K562 (cell line): ENCODE measurements at regions not wholly inside any gene's neighbourhood (a gene's known extent, or its start where the extent isn't known, plus 50 kb on each side); places are given as distances from the start of the nearest gene placed in this dataset.
A peak's percentile ranks its signal among the peaks of the same experiment; 100 is the strongest.

Source experiments
- CHD7 ChIP-seq: fragments of 200-600 bp; sonication (generic); IDR thresholded peaks from one replicate; pipeline ENCODE4 v1.6.1; 2012; ENCODE audit warnings: mild to moderate bottlenecking, low read depth, low read length, inconsistent platforms
- E2F3 ChIP-seq: fragments of 250-450 bp; sonication (Bioruptor Pico); IDR thresholded peaks from 2 replicates; pipeline ENCODE4 v1.4.0; 2020; ENCODE audit warnings: mild to moderate bottlenecking
- FOXK2 ChIP-seq, 2 experiments: fragments of 450-650 bp; IDR thresholded peaks in 1 of 2; conservative IDR thresholded peaks in 1 of 2; 2 replicates each; pipeline ENCODE4 v1.6.1; 2016; ENCODE audit warnings: low read depth in 2 of 2, mild to moderate bottlenecking in 1 of 2
- KDM5B ChIP-seq: fragments of 200-600 bp; sonication (generic); IDR thresholded peaks from 2 replicates; pipeline ENCODE4 v1.6.1; 2012; ENCODE audit warnings: low read depth, mild to moderate bottlenecking, moderate library complexity, low read length, control low read depth, inconsistent platforms; ENCODE audit not compliant: insufficient replicate concordance
- NFIC ChIP-seq: fragments of 450-650 bp; IDR thresholded peaks from 2 replicates; pipeline ENCODE4 v1.6.1; 2017; ENCODE audit warnings: mild to moderate bottlenecking, inconsistent platforms
- NONO ChIP-seq, 2 experiments: fragments of 200-400 bp in 1 of 2; fragments of 450-650 bp in 1 of 2; formaldehyde crosslinking in 1 of 2; IDR thresholded peaks; 2 replicates each; pipeline ENCODE4 v1.6.1; 2017; ENCODE audit warnings: low read depth in 2 of 2, mild to moderate bottlenecking in 2 of 2, moderate library complexity in 2 of 2, low read length in 1 of 2
- NRF1 ChIP-seq, 2 experiments: fragments of 450-650 bp; IDR thresholded peaks in 1 of 2; conservative IDR thresholded peaks in 1 of 2; 2 replicates each; pipeline ENCODE4 v1.6.1; 2014; ENCODE audit warnings: mild to moderate bottlenecking in 2 of 2
- OTX1 ChIP-seq: fragments of 450-650 bp; formaldehyde crosslinking; IDR thresholded peaks from 2 replicates; pipeline ENCODE4 v1.4.0; 2022; ENCODE audit warnings: mild to moderate bottlenecking
- RBM17 ChIP-seq: fragments of 200-400 bp; formaldehyde crosslinking; IDR thresholded peaks from 2 replicates; pipeline ENCODE4 v1.6.1; 2017; ENCODE audit warnings: low read depth, mild to moderate bottlenecking, low read length, borderline replicate concordance
- SP1 ChIP-seq: sonication (generic); formaldehyde crosslinking; IDR thresholded peaks from 2 replicates; pipeline ENCODE4 v1.8.1; 2022; ENCODE audit warnings: mild to moderate bottlenecking, missing genetic modification reagents
- SRSF9 ChIP-seq: fragments of 200-400 bp; formaldehyde crosslinking; IDR thresholded peaks from 2 replicates; pipeline ENCODE4 v1.6.1; 2017; ENCODE audit warnings: low read depth, low read length, borderline replicate concordance
- TFAP4 ChIP-seq: sonication (generic); formaldehyde crosslinking; IDR thresholded peaks from 2 replicates; pipeline ENCODE4 v1.8.0; 2022; ENCODE audit warnings: missing genetic modification reagents, mild to moderate bottlenecking, moderate library complexity, borderline replicate concordance
- ZBED1 ChIP-seq: IDR thresholded peaks from 2 replicates; pipeline ENCODE4 v1.6.1; 2014
- ZFP36 ChIP-seq: fragments of 150-350 bp; IDR thresholded peaks from 2 replicates; pipeline ENCODE4 v1.6.1; 2018; ENCODE audit warnings: low read length, low read depth; ENCODE audit not compliant: partially characterized antibody
- ZNF23 ChIP-seq: fragments of 250-450 bp; sonication (Bioruptor Pico); IDR thresholded peaks from 2 replicates; pipeline ENCODE4 v1.4.0; 2020; ENCODE audit warnings: mild to moderate bottlenecking
- ZNF436 ChIP-seq: fragments of 250-450, 450-650 bp; sonication (Bioruptor Pico); formaldehyde crosslinking; IDR thresholded peaks from 2 replicates; pipeline ENCODE4 v1.7.0; 2020; ENCODE audit warnings: mild to moderate bottlenecking

- no peak for TF ChIP-seq NRF1 (conservative IDR thresholded peaks at IDR 0.05 in 1 of 2, IDR thresholded peaks at IDR 0.05 in 1 of 2)
- no peak for TF ChIP-seq FOXK2 (conservative IDR thresholded peaks at IDR 0.05 in 1 of 2, IDR thresholded peaks at IDR 0.05 in 1 of 2; ENCODE audit: low read depth in 2 of 2)
- no peak for TF ChIP-seq ZFP36
- TF ChIP-seq ZNF23 (CRISPR knock-in tag), result no peak
- no peak; the same call in 1 of the 2 replicates for TF ChIP-seq NFIC
- TF ChIP-seq RBM17, result no peak
- peak; percentile 5 for TF ChIP-seq KDM5B
- TF ChIP-seq CHD7, result no peak
- no peak for TF ChIP-seq ZNF436 (CRISPR knock-in tag)
- TF ChIP-seq TFAP4 (CRISPR knock-in tag), result no peak
- TF ChIP-seq E2F3 (CRISPR knock-in tag), result peak; percentile 83
- TF ChIP-seq SP1 (CRISPR knock-in tag), result no peak
- TF ChIP-seq SRSF9, result no peak
- TF ChIP-seq OTX1 (CRISPR knock-in tag), result no peak
- no peak for TF ChIP-seq NONO (IDR thresholded peaks at IDR 0.05; ENCODE audit: low read depth in 2 of 2, low read length in 1 of 2)
- TF ChIP-seq ZBED1, result no peak
These were observed 65.9 kb downstream of the KCNRG start (continued) for GRCh38 chr13:50080911-50081678.
